SJSA1 (cell line): ENCODE measurements at regions not wholly inside any gene's neighbourhood (a gene's known extent, or its start where the extent isn't known, plus 50 kb on each side); places are given as distances from the start of the nearest gene placed in this dataset.

Source experiments
- DNase-seq, 2 experiments: peaks; one replicate each; pipeline ENCODE4 v3.0.0-alpha.2; 2015 to 2020; ENCODE audit warnings: low spot score in 2 of 2, low read depth in 1 of 2
- H3K27ac ChIP-seq: fragments of 250-450 bp; sonication (Bioruptor Pico); 2 replicates; pipeline ENCODE4 v1.5.1; 2020; ENCODE audit warnings: mild to moderate bottlenecking, moderate library complexity
- H3K27me3 ChIP-seq: fragments of 250-450 bp; sonication (Bioruptor Pico); replicated peaks from 2 replicates; pipeline ENCODE4 v1.5.1; 2020; ENCODE audit warnings: mild to moderate bottlenecking, moderate library complexity
- H3K36me3 ChIP-seq: fragments of 250-450 bp; sonication (Bioruptor Pico); 2 replicates; pipeline ENCODE4 v1.5.1; 2020; ENCODE audit warnings: mild to moderate bottlenecking
- H3K4me1 ChIP-seq: fragments of 250-450 bp; sonication (Bioruptor Pico); replicated peaks from 2 replicates; pipeline ENCODE4 v1.6.1; 2021; ENCODE audit warnings: mild to moderate bottlenecking
- H3K4me3 ChIP-seq: fragments of 250-450 bp; sonication (Bioruptor Pico); 2 replicates; pipeline ENCODE4 v1.5.1; 2020; ENCODE audit warnings: mild to moderate bottlenecking
- H3K9me3 ChIP-seq: fragments of 250-450 bp; sonication (Bioruptor Pico); replicated peaks from 2 replicates; pipeline ENCODE4 v1.5.1; 2020; ENCODE audit warnings: mild to moderate bottlenecking

DNA sequence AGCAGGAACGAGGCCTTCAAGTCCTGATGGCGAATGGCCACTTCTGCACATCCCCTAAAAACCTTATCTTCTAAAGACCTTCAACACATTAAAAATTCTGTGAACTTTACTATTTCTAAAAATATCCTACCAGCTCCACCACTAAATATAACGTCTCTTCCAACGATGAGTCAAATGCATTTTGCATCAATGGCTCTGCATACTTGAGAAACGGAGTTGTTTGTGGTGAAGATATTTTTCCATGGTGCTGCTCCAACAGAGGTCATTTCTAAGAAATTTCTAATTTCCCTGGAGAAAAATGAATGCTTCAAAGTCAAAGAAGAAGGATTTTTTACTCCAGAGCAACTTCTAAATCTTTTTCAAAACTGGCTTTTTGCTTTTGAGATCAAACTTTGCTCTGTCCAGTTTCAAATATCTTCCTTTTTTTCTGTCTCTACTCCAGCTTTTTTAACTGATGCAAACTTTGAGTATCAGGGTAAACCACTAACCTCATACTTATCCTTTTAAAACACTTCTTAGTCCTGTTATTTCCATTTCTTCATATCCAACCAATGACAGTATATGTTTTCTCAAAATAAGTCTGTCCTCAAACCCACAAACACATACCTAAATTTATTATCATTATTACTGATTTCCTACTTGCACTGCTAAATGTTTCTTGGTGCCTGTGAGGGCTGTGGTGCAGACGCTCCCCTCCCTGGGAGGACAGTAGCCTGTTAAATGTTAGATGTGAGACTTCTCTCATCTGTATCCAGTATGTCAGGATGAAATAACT, 258.1 kb downstream of the KLF6 start:
- Histone ChIP-seq H3K9me3 (no peaks in the 10 kb centered on the region), H3K27me3 (no peaks in the 10 kb centered on the region), H3K36me3 (no peaks in the 10 kb centered on the region), H3K4me1 (peaks cover 42% of the 10 kb centered on the region), H3K27ac (peak overlapping the region; percentile 45), H3K4me3 (no peak overlapping the region)
- peak in 1 of 2 experiments; percentile 41 for DNase-seq

DNA sequence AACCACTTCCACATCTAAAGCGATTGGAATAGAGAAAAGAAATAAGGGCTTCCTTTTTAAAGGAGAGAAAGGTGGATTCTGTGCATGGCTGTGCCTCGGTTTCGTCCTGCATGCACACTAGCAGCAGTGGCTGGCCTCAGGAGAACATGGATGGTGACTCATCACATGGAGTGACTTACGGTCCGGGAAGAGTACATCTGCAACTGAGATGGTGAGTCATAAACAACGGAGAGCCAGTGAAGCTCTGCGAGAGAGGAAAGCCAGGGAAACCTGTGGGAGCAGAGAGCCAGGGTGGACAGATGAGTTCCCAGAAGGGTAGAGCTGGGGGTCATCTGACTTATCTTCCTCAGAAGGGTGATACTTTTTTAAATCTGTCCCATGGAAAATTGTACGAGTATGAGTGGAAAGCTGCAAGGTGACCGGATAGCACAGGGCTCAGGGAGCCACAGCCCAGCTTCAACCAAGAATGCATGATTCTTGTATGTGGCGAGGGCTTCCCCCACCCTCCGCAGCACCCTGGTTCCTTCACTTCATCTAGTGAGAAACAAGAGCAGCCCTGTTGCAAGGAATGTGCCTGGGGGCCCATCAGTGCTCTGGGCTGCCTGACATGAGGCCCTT, 259.1 kb downstream of the KLF6 start:
- peak; percentile 85 to 92 for DNase-seq
- no peak overlapping the region for H3K4me3 ChIP-seq

DNA sequence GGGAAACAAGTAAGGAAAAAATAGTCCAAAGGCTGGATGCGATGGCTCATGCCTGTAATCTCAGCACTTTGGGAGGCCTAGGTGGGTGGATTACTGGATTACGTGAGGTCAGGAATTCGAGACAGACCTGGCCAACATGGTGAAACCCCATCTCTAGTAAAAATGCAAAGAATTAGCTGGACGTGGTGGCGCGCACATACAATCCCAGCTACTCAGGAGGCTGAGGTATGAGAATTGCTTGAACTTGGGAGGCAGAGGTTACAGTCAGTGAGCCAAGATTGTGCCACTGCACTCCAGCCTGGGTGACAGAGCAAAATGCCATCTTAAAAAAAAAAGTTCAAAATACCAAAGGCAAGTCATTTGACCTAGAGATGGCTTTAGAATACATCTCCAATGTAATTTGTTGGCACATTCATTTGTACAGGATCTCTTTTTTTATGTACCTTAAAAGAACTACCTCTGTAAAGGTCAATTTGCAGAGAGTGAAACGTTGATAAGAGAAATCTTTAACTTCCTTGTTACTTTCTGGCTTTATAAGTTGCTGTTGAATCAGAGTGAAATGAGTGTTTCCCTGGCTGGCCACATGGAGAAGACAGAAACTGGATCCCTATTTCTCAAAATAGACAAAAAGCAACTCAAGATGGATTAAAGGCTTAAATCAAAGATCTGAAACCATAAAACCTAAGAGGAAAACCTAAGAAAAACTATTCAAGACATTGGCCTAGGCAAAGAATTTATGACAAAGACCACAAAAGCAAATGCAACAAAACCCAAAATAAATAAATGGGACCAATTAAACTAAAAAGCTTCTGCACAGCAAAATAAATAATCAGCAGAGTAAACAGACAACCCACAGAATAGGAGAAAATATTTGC, 260.7 kb downstream of the KLF6 start:
- DNase-seq = peak in 1 of 2 experiments; percentile 85
- Histone ChIP-seq H3K27ac (no peak overlapping the region), H3K27me3 (no peaks in the 10 kb centered on the region), H3K4me3 (no peak overlapping the region), H3K36me3 (no peaks in the 10 kb centered on the region), H3K4me1 (peaks cover 55% of the 10 kb centered on the region), H3K9me3 (no peaks in the 10 kb centered on the region)

More for the DNA sequence above, 259.1 kb downstream of the KLF6 start:
- Histone ChIP-seq H3K27ac (peak overlapping the region; percentile 45), H3K27me3 (no peaks in the 10 kb centered on the region), H3K4me1 (peaks cover 52% of the 10 kb centered on the region), H3K9me3 (no peaks in the 10 kb centered on the region), H3K36me3 (no peaks in the 10 kb centered on the region)

DNA sequence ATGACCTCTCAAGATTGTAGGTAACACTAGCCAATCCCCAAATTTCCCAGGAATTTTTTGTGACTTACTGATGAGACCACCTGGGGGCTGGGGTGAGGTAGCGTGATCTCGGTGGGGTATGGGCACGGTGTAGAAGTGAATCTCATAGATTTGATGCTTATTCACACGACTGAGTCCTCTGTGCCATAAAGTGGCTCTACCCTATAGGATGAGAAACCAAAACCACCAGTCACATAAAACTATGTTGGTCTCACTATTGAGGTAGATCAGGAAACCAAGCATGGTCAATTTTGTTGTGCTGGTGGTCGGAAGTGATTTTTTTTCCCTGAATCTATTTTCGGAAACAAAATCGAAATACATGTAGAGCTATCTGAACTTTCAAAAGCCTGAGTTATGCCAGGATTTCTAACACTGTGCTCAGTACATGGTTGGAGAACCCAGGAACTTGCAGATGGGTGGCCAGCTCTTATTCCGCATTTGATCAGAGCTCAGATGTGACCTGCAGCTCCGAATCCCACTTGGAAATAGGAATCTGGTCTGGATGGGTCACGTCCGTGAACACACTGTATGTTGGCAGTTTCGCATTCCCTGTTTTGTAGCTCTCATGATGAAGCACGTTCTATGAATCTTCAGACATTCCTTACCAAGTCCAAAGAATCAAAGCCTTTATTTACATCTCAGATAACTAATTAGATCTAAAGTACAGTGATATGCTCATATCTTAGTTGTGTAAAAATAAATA, 261.5 kb downstream of the KLF6 start:
- H3K4me3 ChIP-seq = no peak overlapping the region
- H3K27me3 ChIP-seq = no peaks in the 10 kb centered on the region
- H3K9me3 ChIP-seq = no peaks in the 10 kb centered on the region
- no peak for DNase-seq
- H3K4me1 ChIP-seq = peaks cover 55% of the 10 kb centered on the region
- H3K36me3 ChIP-seq = no peaks in the 10 kb centered on the region
- no peak overlapping the region for H3K27ac ChIP-seq

DNA sequence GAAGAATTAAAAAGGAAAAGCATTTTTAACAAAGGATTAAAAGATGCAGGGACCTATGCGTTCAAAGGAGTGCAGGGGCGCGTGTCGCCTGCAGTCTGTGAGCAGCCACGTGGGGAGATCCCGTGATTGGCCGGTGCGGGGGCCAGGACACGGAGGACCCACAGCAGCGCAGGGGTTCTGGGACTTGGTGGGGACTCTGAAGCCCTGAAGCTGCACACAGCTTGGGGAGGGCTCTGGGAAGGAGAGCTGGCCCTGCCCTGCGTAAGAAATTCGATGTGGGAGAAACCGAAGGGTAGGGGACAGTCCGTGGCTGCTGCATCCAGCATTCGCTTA, 268.1 kb downstream of the KLF6 start:
- no peak overlapping the region for H3K27ac ChIP-seq
- H3K4me1 ChIP-seq = peaks cover 16% of the 10 kb centered on the region
- no peak for DNase-seq
- no peak overlapping the region for H3K4me3 ChIP-seq
- H3K36me3 ChIP-seq = no peaks in the 10 kb centered on the region
- H3K27me3 ChIP-seq = no peaks in the 10 kb centered on the region
- no peaks in the 10 kb centered on the region for H3K9me3 ChIP-seq

DNA sequence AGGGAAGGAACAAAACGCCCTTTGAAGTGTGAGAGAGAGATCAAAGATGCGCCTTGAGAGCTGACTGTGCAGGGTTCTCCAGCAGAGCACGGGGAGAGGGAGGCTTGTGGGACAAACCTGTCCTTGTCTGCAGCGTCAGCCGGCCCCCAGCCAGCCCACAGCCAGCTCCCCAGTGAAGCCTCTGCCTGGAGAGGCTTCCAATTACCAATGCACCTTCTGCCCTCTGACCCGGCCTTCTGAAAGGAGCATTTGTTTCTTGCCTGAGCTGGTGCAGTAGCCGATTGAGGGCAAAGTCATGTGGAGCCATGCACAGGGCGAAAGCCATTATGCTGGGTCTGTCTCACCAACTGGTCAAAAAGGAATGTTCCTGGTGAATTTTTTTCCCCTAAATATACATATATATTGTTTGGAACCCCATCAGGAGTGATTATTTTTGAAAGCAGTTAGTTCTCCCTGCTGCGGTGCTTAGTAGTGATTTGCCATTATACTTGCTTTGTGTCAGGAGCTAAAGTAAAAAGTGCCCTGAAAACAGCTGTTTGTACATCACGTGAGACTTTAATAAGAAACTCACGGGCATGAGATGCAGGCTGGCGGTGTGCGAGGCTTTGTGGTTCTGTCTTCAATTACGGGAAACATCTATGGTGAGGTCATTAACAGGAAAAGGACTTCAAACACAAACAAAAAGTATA, 268.6 kb downstream of the KLF6 start:
- no peaks in the 10 kb centered on the region for H3K36me3 ChIP-seq
- no peaks in the 10 kb centered on the region for H3K9me3 ChIP-seq
- no peak for DNase-seq
- no peak overlapping the region for H3K4me3 ChIP-seq
- no peaks in the 10 kb centered on the region for H3K27me3 ChIP-seq
- no peak overlapping the region for H3K27ac ChIP-seq
- H3K4me1 ChIP-seq = peaks cover 11% of the 10 kb centered on the region

DNA sequence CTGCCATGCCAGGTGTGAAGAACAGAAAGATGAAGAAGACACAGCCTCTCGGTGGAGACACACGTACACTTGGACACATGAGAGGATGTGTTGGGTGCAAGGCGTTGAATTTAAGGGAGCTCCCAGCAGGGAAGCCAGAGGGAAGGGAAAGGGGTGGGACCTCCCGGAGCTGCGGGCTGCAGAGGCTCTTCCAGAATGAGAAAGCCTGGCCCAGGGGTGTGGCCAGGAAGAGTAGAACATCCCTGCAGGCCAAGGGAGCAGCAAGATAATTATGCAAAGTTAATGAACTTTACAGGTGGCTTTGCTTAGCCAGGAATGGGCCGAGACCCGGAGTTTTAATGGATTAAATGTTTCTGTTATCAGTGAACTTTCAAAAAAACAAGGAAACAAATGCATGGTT, 270.3 kb downstream of the KLF6 start:
- Histone ChIP-seq H3K9me3 (no peaks in the 10 kb centered on the region), H3K4me1 (peaks cover 4% of the 10 kb centered on the region; the same call in 1 of the 2 replicates), H3K27ac (no peak overlapping the region), H3K27me3 (no peaks in the 10 kb centered on the region), H3K36me3 (no peaks in the 10 kb centered on the region), H3K4me3 (no peak overlapping the region)
- no peak for DNase-seq

DNA sequence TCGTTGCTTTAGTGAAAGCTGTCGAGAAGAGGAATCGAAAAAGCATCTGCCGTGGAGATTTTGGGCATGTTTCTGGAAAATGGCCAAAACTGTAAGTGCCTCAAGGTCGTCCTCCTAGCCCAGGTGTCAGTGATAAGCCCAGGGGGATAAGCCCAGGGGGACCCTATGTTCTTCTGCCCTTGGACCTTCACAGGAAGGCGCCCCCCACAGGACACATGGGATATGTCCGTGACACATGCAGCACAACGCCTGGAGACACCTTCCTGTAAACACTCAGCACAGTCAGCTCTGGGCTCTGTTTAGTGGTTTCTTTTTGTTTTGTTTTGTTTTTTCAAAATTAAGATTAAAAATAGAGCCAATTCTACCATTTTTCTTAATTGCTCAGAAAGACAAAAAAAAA, 272.7 kb downstream of the KLF6 start:
- peaks cover 4% of the 10 kb centered on the region; the same call in 1 of the 2 replicates for H3K4me1 ChIP-seq
- H3K27me3 ChIP-seq = no peaks in the 10 kb centered on the region
- no peak for DNase-seq
- no peak overlapping the region for H3K4me3 ChIP-seq
- H3K9me3 ChIP-seq = no peaks in the 10 kb centered on the region
- H3K36me3 ChIP-seq = no peaks in the 10 kb centered on the region
- no peak overlapping the region for H3K27ac ChIP-seq

DNA sequence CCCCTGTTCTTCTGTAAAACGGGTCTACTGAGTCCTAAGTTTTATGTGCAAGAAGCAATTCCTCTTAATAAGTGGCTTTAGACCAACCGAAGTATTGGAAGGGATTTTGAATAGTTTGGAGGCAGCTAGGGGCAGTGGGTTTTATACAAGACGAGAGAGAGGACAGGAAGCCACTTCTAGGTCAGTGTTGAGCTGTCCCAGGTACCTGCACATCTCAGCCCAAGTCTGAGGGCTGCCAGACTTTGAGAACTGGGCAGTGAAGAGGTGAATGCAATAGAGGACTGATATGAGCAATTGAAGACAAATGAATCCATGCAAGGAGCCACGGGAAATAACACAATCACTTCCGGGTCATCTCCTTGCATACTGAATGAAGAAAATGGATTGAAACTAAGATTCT, 273.5 kb downstream of the KLF6 start:
- H3K4me3 ChIP-seq = no peak overlapping the region
- no peaks in the 10 kb centered on the region for H3K9me3 ChIP-seq
- H3K27me3 ChIP-seq = no peaks in the 10 kb centered on the region
- H3K36me3 ChIP-seq = no peaks in the 10 kb centered on the region
- H3K4me1 ChIP-seq = no peaks in the 10 kb centered on the region; the same call in 1 of the 2 replicates
- no peak for DNase-seq
- H3K27ac ChIP-seq = no peak overlapping the region

DNA sequence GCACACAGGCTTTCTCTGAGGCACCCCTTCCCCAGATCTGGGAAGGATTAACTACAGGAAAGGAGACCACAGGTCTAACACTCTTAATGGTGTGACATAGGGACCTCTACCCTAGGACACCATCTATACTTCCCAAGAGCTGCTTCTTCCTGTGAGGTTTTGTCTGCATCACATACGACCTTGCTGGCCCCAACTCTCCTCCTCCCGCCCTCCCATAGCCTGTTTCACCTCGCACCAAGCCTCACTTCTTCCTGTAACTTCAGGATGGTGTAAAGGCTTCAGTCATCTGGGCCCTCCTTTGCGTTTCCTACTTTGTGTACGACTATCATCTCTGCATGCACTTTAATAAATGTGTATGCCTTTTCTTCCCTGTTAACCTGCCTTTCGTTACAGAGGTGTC, 274.3 kb downstream of the KLF6 start:
- Histone ChIP-seq H3K9me3 (no peaks in the 10 kb centered on the region), H3K4me3 (no peak overlapping the region), H3K27me3 (no peaks in the 10 kb centered on the region), H3K27ac (no peak overlapping the region), H3K36me3 (no peaks in the 10 kb centered on the region), H3K4me1 (no peaks in the 10 kb centered on the region)
- no peak for DNase-seq

DNA sequence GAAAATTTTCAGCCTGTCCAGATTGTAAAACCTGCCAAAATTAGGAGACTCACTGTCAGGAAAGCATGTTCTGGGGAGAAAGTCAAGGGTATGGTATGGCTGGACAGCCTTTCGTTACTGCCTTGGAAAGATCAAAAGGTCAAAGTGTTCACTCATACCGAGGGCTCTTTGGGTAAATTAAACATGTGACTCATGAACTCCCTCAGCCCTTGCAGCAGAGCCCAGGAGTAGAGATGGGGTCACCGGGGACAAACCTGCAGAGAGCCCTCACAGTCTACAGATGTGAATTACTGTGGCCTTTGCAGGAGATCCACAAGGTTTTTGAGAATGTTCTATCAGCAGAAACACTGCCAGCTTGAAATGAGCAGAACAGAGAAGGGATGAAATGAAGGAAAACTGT, 275.7 kb downstream of the KLF6 start:
- Histone ChIP-seq H3K4me3 (no peak overlapping the region), H3K36me3 (no peaks in the 10 kb centered on the region), H3K27ac (no peak overlapping the region), H3K9me3 (no peaks in the 10 kb centered on the region), H3K4me1 (no peaks in the 10 kb centered on the region), H3K27me3 (no peaks in the 10 kb centered on the region)
- no peak for DNase-seq

DNA sequence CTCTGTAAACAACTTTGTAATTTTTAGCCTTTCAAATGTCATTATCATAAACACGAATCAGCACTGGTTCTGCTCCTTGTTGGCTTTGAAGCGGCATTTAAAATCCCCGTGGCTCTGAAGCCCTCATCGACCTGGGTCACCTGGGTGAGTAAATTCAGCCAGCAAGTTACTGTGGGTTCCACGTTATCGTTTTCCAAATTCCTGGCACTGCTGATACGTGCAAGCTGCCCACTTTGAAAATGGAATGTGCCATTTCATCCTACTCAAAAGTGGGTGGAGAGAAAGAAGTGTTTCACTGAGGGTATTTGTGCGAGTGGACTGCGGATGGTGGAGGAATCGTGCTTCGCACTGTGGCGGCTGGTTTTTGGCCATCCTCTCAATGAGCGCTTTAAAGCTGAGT, 281.7 kb downstream of the KLF6 start:
- H3K36me3 ChIP-seq = no peaks in the 10 kb centered on the region
- H3K4me3 ChIP-seq = no peak overlapping the region
- no peak overlapping the region for H3K27ac ChIP-seq
- H3K9me3 ChIP-seq = no peaks in the 10 kb centered on the region
- DNase-seq = no peak
- no peaks in the 10 kb centered on the region for H3K27me3 ChIP-seq
- H3K4me1 ChIP-seq = peaks cover 15% of the 10 kb centered on the region

DNA sequence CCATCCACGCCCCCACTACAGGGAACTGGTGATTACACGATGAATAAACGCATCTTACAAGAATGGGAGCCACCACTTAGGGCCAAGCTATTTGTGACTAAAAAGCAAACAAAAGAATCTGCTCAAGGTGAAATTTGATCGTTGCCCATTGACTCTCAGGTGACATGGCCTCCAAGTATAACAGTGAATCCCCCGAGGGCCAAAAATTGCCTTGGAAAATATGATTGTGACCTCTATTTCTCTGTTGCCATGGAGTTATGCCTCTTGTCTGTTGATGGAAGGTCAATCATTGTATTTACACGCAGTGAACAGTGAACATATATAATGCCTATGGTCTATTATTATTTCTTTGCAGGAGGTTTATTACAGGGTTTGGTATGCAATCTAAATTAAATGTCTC, 282.3 kb downstream of the KLF6 start:
- Histone ChIP-seq H3K36me3 (no peaks in the 10 kb centered on the region), H3K9me3 (no peaks in the 10 kb centered on the region), H3K27ac (no peak overlapping the region), H3K4me1 (peaks cover 15% of the 10 kb centered on the region), H3K27me3 (no peaks in the 10 kb centered on the region), H3K4me3 (no peak overlapping the region)
- no peak for DNase-seq
